ENCODE measurements at regions not wholly inside any gene's neighbourhood (a gene's known extent, or its start where the extent isn't known, plus 50 kb on each side); places are given as distances from the start of the nearest gene placed in this dataset.
"Not testable (repeated sequence)": the region's sequence is repeated elsewhere in the genome, so short reads cannot be mapped to it uniquely, and the experiment has no call there.

DNA sequence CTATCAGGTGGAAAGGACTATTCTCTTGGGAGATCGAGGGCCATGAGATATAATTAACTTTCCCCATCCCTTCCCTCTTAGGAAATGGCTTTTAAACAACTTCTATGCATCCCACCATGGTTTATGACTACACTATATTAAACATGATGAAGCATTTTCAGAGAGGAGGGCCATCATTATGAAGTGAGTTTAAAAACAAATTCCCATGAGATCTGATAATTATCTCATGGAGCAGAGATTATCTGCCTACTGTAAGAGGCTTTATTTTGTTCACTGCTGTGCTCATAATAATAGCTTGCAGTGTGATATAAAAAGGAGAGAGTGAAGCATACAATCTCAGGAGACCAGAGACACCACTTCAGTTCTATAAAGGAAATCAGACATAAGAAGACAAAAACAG, 330.5 kb upstream of the ZFP42 start:
- H3K4me3 ChIP-seq (ENCODE audit: low read depth, low read length), result no peak overlapping the region

DNA sequence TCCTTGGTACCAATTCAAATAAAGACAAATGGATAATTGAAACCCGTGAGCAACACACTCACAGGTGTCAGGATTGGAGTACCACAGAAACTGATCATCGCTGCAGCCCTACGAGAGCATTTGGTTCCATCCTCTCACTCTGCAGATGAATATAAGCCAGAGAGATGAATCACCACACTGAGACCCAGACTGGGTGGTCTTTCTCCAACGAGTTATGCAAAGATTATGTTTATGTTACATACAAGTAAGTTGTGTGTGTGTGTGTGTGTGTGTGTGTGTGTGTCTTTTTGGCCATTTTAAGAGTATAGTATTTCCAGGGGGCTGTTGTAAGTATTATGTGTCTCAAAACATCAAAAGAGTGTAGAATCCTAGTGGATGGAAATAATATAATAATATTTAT, 329.5 kb upstream of the ZFP42 start:
- TF ChIP-seq, protein P1, sequence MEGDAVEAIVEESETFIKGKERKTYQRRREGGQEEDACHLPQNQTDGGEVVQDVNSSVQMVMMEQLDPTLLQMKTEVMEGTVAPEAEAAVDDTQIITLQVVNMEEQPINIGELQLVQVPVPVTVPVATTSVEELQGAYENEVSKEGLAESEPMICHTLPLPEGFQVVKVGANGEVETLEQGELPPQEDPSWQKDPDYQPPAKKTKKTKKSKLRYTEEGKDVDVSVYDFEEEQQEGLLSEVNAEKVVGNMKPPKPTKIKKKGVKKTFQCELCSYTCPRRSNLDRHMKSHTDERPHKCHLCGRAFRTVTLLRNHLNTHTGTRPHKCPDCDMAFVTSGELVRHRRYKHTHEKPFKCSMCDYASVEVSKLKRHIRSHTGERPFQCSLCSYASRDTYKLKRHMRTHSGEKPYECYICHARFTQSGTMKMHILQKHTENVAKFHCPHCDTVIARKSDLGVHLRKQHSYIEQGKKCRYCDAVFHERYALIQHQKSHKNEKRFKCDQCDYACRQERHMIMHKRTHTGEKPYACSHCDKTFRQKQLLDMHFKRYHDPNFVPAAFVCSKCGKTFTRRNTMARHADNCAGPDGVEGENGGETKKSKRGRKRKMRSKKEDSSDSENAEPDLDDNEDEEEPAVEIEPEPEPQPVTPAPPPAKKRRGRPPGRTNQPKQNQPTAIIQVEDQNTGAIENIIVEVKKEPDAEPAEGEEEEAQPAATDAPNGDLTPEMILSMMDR (conservative IDR thresholded peaks at IDR 0.05; ENCODE audit: low read depth, low read length), result no peak
- DNase-seq (ENCODE audit: low read depth), result no peak
- H3K4me3 ChIP-seq (ENCODE audit: low read depth, low read length), result no peak overlapping the region

More for the DNA sequence above, 330.5 kb upstream of the ZFP42 start:
- TF ChIP-seq, protein P1 (conservative IDR thresholded peaks at IDR 0.05; ENCODE audit: low read depth, low read length), result no peak
- DNase-seq (ENCODE audit: low read depth), result no peak

DNA sequence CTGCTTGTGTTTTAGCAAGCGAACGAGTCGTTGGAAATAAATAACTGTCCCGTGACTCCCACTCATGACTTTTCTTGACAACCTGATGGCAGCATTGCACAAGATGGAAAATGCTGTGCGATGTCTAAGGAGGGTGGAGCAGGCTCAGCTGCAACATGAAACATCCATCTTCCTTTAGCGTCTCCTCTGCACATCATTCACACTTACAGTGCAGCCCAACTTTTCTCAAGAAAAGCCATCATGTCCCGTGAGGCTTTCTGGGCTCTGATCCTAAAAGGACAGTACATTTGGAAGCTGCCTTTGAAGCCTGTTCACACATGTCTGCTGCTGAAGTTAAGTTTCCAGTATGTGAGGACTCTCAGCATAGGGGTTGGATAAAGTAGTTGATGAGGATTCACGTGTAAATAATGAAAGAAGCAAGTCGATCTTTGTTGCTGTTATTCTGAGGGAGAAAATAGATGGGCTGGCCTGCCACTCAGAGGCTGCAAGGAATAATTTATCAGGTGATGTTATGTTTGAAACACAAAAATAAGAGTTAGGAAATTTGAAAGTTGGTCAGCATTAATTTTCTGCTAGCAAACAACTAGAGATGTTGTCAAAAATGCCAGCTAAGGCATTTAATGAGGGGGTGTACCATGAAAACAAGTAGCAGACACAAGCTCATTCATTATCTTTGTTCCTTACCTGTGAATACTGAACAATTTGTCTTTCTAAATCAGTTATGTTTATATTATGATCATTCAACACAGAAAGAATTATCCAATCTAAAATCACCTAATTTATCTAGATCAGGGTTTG, 328.7 kb upstream of the ZFP42 start:
- no peak overlapping the region for H3K4me3 ChIP-seq (ENCODE audit: low read depth, low read length)
- DNase-seq (ENCODE audit: low read depth), result no peak
- TF ChIP-seq, protein P1 (conservative IDR thresholded peaks at IDR 0.05; ENCODE audit: low read depth, low read length), result peak; percentile 7

DNA sequence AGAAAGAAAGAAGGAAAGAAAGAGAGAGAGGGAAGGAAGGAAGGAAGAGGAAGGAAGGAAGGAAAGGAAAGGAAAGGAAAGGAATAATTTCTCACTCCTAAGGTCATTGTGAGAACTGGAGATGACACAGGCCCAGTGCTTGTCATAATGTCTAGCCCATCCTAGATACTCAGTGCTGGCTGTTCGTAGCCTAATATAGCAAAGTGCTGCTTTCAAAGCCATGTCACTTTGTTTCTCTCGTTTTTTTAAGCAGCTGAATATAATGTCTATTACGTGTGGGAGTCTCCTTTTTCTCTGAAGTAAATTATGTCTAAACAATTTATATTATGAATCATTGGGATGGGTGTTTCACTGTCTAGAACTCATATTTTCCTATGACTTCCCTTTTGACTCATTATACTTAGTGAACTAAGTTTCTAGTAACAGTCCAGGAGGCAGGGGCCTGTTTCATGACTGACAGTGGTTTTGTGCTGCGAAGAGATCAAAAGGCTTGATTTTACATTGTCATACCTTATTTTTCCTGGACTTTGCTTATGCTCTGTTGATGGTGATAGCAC, 327.0 kb upstream of the ZFP42 start:
- H3K4me3 ChIP-seq (ENCODE audit: low read depth, low read length), result no peak overlapping the region
- DNase-seq (ENCODE audit: low read depth), result no peak
- TF ChIP-seq, protein P1 (conservative IDR thresholded peaks at IDR 0.05; ENCODE audit: low read depth, low read length), result no peak

DNA sequence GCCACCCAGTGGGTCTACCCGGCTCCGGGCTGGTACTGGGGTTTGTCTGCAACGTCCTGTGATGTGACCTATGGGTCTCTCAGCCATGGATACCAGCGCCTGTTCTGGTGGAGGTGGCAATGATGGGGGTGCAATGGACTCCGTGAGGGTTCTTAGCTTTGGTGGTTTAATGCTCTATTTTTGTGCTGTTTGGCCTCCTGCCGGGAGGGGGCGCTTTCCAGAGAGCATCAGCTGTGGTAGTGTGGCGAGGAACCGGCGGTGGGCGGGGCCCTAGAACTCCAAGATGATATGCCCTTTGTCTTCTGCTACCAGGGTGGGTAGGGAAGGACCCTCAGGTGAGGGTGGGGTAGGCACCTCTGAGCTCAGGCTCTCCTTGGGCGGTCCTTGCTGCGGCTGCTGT, 324.1 kb upstream of the ZFP42 start:
- DNase-seq (ENCODE audit: low read depth); H3K4me3 ChIP-seq (ENCODE audit: low read depth, low read length): not testable (repeated sequence)

DNA sequence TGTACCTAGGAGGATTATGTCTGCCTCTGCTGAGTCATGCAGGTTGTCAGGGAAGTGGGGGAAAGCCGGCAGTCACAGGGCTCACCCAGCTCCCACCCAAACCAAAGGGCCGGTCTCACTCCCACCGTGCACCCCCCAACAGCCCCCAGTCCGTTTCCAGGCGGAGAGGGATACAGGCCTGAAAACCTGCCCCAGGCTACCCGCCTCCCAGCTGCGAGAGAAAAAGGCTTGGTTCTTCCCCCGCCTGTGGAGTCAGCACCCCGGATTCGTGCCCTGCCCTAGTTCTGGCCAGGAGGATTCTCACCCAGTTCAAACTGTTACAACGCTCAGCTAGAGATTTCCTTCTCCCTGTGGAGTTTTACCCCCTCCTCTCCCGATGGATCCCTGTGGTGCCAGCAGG, 323.6 kb upstream of the ZFP42 start:
- DNase-seq (ENCODE audit: low read depth); H3K4me3 ChIP-seq (ENCODE audit: low read depth, low read length): not testable (repeated sequence)

DNA sequence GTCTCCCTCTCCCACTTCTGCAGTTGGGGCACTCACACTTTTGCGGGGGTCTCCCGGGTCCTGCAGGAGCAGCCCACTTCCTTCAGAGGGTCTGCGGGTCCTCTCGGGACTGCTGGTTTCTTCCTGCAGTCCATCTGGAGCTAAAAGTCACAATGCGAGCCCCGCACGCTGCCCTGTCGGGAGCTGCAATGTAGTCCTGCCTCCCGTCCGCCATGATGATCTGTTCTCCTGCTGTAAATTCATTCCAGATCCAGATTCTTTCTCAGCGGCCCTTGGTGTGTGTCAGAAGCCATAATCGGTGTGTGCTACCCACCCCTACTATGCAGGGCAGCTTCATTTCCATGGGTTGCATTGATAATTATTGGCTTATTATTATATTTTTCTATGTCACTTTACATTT, 323.0 kb upstream of the ZFP42 start:
- not testable (repeated sequence) for DNase-seq (ENCODE audit: low read depth); H3K4me3 ChIP-seq (ENCODE audit: low read depth, low read length)

DNA sequence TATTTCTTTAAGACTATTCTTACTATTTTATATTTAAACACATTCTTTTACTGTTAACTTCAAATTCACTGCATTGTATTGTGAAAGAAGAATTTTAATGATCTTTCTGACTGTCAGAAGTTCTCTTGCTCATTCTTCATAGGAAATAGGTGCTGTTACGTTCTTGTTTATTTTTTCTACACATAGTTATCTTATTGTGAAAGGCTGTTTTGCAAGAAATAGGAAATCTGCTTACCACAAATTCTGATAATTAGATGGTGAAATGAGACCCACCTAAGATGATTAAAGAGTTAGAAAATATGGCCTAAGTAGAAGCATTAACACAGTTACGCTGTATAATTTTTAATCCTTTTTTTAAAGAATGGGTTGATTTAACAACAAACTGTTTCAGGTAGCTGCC, 316.1 kb upstream of the ZFP42 start:
- DNase-seq (ENCODE audit: low read depth), result no peak
- TF ChIP-seq, protein P1 (conservative IDR thresholded peaks at IDR 0.05; ENCODE audit: low read depth, low read length), result no peak
- no peak overlapping the region for H3K4me3 ChIP-seq (ENCODE audit: low read depth, low read length)
